HG02885 (cell line): ENCODE measurements at regions not wholly inside any gene's neighbourhood (a gene's known extent, or its start where the extent isn't known, plus 50 kb on each side); places are given as distances from the start of the nearest gene placed in this dataset.
"Not testable (repeated sequence)": the region's sequence is repeated elsewhere in the genome, so short reads cannot be mapped to it uniquely, and the experiment has no call there.

Experiments used
- ATAC-seq: cut with Tn5 transposase; IDR thresholded peaks from one replicate; pipeline ENCODE4 v1.9.1; 2021; ENCODE audit warnings: mild to moderate bottlenecking; ENCODE audit not compliant: unreplicated experiment, poor library complexity

DNA sequence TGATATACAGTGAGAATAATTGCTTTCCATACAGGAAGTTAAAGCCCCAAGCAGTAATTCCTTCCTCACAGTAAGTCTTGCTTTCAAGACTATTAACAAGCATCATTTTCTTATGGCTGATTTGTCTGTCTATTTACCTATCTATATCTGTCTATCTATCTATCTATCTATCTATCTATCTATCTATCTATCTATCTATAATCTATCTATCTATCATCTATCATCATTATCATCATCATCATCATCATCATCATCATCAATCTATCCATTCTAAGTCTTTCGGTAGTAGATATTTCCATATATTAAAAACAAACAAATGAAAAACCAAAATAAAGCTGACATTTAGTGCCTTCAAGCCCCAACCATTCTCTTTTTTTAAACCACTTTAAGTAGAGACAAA, 224.4 kb upstream of the RXFP2 start:
- no peak for ATAC-seq

DNA sequence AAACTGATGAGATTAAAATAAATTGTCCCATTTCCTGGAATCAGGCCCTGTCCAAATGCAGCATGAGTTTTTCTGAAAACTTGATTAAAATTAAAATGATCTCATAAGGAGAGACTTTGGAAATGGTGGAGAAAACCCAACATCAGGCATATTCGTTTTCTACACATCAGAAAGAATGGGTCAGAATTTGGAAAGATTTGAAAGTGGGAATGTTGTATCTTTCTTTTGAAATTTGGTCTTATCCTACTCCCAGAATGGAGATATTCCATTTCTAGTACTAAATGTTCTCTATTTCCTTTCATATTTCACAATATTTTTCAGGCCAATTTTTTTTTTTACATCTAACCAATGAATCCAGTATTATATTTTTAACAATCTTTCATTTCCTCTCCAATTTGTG, 223.9 kb upstream of the RXFP2 start:
- no peak for ATAC-seq

DNA sequence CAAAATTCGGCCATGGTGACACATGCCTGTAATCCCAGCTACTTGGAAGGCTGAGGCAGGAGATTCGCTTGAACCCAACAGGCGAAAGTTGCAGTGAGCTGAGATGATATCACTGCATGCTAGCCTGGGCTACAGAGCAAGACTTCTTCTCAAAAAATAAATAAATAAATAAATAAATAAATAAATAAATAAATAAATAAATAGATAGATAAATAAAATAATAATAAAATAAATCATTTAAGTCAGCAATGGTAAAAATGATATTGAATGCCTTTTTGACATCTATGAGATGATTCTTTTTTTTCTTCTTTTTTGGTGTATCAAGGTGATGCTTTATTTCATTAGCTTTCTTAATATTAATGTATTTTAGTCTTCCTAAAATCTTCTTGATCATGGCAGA, 221.7 kb upstream of the RXFP2 start:
- no peak for ATAC-seq

DNA sequence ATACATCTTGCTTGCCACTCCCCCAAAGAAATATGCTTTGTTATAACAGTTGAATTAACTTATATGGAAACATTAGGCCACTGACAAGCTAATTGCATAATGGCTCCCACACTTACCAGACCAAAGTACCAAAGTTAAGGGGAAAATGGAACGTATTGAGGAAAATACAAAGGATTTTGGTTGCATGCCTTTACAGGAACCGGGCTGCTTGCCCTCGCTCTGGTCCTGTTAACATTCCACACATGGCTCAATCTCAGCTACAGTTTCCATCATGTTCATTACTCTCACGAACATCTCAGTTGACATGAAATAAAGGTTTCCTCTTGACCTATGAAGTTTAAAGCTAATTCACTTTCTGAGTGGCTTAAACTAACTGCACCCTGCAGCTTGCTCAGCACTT, 220.7 kb upstream of the RXFP2 start:
- ATAC-seq, result no peak

DNA sequence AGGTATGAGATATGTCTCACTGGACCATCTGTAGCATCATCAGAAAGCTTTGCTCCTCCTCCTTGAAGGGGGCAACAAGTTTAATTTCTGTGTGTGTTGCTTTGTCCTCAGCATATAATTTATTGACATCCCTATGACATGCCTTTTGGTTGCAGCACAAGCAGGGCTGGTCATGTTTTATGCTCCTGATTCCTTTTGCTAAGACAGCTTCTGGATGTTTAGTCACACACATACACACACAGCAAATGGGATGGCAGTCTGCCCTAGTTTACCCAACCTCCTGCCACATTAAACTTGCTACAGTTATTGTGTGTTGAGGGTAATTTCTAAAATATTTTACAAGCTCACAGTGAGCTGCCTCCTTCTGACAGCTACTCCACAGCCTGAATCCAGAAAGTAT, 217.9 kb upstream of the RXFP2 start:
- ATAC-seq, result no peak

DNA sequence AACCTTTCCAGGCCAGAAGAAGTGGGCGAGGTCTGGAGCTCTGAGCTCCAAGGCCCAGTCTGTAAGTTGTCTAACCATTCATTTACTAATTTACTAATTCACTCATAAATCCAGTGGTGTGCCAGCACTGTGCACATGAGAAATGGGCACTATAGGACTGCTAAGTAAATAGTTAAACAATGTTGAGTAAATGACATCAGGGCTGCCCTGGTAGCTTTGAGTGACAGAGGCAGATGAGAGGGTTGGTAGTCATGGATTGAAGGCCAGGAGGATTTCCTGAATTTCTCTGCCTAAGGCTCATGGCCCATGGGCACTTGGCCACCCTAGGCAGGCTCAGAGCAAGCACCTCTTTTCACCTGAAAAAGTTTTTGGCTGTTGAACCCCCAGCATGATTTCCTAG, 216.9 kb upstream of the RXFP2 start:
- no peak for ATAC-seq

DNA sequence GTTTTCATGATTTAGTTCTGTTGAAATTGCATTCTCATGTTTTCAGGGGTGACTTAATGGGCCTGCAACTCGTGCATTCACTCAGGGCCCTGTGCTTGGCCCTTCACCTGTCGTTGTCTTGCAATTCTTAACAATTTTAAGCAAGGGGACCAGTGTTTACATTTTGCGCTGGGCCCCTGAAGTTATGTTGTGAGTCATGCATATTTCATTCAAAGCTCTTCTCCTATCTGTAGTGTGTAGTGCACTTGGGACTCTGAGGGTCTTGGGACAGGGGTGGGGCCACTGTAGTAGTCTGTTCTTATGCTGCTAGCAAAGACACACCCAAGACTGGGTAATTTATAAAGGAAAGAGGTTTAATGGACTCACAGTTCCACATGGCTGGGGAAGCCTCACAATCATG, 211.2 kb upstream of the RXFP2 start:
- ATAC-seq, result no peak

DNA sequence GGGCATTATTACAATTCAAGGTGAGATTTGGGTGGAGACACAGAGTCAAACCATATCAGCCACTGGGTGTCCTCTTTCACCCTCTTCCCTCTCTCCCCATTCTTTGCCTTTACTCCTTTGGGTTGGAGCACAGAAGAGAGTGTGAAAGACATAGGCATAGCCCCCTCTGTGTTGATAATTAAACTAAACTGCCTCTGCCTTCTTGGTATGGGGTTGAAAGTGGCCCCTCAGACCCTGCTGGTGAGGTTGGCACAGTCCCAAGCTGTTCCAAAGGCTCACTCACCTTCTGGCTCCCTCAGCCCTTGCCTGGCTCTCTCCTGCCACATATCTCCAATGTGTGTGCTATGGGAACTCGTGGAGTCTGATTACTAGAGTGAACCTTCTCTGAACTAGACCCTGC, 210.6 kb upstream of the RXFP2 start:
- ATAC-seq, result no peak

DNA sequence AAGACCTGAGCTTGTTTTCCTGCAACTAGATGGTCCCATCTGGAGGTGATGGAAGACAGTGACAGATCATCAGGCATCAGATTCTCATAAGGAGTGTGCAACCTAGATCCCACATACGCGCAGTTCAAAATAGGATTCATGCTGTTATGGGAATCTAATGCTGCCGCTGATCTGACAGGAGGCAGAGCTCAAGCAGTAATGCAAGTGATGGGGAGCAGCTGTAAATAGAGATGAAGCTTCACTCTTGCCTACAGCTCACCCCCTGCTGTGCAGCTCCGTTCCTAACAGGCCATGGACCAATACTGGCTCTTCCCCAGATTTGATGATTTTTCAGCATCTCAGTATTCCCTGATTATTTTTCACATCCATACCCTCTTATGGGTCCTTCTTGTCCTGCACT, 208.4 kb upstream of the RXFP2 start:
- no peak for ATAC-seq

DNA sequence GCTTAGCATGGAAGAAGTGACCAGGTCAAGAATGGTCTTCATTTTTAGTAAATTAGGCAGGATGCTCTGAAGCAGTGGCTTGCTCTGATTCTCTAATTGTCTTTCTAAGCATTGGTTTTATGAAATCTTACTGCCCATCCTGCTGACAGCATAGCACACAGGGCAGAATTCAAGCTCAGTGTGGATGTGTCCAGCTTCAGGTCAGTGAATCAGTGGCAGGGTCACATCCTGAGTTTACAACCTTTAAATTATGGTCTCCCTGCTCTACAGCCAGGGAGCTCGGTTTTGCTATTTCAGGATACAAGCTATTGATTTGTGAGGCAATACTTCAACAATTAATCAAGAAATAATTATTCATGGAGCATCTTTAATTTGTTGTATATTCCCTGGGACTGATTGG, 202.3 kb upstream of the RXFP2 start:
- no peak for ATAC-seq

DNA sequence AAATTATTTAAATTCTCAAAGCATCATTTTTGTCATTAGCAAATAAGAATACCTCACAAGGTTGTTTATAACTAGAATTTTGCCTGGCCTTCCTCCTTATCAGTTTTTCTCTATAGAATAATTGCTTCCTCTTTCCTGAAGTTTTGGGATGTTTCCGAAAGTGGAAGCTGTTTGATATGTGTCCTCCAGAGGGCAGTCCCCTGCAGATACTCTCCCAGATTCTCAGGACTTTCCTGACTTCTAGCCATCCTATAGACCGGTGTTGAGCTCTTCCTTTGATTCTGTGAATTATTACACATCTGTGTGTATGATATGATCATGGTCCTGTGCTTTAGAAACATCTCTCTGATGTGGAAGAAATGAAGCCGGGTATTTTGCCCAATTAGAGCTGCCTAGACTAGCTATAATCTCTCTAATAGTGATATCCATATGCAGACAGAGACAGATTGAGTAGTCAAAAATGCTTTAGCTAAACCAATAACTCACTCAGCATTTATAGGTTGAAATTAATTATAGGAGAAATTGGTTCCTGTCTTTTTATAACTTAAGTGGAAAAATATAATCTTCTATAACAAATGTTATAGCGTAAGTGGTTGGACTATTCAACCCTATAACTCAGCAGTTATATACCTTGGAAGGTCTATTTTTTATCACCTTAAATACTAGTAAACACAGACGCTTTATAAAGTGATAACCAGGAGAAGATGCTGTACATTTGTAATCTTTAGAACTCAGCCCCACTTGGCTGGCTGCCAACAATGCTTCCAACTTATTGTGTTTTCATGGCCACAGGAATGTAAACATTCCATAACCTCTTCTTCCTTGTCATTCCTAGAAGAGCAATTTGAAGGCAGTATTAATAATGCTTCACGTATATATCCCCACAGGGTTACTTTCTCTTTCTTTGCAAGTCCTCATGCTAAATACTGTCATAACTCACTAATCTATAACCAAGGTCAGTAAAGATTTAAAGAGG, 201.0 kb upstream of the RXFP2 start:
- ATAC-seq, result no peak

DNA sequence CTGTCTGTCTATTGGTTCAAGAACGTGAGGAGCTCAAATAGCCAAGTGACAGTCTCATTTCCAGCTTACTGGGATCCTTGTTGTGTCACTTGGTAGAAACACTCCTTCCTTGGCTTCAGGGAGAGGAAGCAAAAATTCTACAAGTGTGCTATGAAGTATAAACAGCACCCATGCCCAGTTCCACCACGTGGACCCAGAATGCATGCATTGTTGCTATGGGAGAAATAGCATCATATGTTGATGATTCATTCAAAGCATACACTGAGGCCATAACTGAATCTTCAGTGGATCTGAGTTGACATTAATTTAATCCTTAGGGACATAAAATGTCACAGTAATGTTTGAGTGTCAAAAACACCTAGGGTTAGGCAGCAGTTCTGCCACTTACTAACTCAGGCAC, 199.0 kb upstream of the RXFP2 start:
- no peak for ATAC-seq

DNA sequence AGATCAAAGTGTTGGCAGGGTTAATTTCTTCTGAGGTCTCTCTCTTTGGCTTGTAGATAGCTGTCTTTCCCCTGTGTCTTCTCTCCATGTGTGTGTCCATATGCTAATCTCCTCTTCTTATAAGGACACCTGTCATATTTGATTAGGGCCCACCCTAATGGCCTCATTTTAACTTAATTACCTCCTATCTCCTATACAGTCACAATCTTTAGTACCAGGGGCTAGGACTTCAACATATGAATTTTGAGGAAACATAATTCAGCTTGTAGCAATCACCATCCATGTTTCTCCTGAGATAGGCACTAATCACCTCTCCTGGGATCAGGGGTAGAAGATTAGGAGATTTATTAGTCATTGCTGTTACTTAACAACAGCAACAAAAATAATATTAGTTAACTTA, 196.1 kb upstream of the RXFP2 start:
- no peak for ATAC-seq

DNA sequence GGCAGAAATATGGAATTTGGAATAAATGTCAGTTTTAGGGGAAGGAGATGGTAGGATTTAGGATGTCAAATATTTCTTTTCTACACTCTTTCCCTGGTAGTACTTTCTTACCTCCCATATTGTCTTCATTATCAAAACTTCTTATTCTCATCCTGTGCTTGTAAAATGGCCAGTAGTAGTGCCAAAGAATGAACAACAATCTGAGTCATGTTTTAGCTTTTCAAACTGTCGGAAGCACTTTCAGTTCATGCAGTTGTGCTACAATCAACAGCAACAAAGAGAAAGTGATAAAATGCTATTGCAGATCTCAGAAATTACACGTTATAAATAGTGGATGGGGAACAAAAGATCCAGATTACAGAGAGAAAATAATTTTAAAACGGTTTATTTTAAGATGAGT, 193.7 kb upstream of the RXFP2 start:
- ATAC-seq, result no peak

DNA sequence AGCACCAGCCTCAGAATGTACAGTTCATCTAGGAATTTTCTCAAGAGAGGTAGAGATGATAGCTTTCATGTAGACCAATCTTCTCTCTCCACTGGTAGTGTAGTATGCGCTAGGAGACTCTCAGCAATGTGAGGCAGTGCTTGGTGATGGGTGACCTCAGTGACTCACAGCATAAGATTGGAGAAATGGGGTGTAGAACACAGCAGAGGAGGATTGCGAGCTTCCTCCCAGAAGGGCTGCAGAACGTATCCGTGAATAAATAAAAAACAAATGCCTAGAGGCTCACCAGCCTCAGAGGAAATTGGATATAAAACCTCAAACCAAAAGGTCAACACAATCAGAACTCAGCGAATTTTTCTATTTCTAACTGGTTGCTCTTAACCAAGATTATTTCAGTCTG, 182.9 kb upstream of the RXFP2 start:
- ATAC-seq, result no peak

DNA sequence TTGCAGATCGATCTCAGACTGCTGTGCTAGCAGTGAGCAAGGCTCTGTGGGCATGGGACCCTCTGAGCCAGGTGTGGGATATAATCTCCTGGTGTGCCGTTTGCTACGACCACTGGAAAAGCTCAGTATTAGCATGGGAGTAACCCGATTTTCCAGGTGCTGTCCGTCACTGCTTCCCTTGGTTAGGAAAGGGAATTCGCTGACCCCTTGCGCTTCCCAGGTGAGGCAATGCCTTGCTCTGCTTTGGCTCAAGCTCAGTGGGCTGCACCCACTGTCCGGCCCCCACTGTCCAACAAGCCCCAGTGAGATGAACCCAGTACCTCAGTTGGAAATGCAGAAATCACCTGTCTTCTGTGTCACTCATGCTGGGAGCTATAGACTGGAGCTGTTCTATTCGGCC, 155.1 kb upstream of the RXFP2 start:
- ATAC-seq, result not testable (repeated sequence)

DNA sequence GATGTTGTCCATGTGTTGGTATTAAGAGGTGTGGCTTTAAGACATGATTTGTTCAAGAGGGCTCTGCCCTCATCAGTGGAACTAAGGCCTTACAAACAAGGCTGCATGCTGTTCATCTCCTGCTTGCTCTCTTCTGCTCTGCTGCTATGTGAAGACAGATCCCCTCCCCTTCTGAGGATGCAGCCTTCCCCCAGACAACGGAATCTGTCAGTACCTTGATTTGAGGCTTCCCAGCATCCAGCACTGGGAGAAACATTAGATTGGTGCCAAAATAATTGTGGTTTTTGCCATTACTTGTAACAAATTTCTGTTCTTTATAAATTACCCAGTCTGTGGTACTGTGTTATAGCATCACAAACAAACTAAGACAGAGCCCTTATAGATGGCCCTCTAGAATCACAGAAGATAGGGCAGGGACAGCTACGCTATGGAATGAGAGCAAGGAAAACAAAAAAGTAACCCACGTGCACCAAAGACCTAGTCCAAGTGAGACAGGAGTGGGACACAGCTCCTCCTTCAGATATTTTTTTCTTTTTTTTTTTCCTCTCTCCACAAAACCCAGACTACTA, 151.5 kb upstream of the RXFP2 start:
- no peak for ATAC-seq

DNA sequence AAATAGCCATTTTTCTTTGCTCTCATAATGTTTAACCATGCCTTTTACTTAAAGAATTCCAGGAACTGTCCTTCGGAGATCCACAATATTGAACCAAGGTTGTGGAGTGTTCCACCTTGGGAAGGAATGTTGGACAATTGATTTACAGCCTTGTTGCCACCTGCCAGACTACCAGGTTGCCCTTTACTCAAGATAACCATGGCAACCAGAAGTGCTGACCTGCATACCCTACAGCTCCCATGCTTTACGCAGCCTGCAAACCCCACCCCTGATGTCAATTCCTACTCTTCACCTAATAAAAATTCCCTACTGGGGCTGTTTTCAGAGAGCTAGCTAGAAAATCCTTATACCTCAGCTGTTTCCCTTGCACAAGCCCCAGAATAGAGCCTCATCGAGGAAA, 151.0 kb upstream of the RXFP2 start:
- ATAC-seq, result no peak

DNA sequence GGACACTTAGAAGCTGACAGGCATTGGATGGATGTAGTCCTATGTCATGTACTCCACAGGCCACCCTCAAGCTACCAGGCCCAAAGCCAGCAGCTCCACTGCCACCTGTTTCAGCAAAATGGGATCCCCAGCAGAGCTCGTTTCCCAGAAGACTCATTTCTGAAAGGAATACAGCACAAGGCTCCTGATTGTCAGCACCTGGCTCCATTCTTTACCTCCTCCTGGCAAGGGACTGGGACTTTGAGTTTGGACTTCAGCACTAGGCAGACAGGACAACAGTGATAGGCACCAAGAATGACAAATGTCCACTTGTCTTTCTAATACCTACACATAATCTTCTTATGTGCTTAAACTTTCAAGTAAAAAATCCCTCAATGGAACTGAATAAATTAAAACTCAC, 150.4 kb upstream of the RXFP2 start:
- ATAC-seq, result no peak

DNA sequence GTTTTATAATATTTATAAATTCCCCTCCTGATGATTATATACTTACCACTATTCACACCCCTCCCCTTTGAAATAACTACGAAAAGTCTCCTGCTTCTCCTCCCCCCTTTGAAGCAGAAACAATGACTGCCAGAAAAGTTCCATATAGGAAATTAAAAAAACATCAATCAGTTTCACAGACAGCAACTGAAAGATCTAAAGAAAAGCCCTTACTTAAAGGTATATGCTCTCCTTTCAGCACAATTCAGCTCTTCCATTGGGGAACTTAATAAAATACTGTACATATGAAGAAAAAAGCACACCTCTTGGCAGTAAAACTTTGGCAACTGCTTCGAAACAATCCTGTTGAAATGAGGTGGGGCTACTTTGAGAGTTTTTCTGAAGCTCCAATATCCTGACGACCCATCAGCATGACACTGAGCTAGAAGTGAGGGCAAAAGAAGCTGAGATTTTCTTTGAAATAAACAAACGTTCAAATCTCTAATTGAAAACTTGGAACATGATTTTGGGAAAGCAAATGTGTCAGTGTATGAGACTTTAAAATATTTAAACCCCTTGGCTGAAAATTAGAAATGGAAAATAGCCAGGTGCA, 147.6 kb upstream of the RXFP2 start:
- ATAC-seq, result no peak

DNA sequence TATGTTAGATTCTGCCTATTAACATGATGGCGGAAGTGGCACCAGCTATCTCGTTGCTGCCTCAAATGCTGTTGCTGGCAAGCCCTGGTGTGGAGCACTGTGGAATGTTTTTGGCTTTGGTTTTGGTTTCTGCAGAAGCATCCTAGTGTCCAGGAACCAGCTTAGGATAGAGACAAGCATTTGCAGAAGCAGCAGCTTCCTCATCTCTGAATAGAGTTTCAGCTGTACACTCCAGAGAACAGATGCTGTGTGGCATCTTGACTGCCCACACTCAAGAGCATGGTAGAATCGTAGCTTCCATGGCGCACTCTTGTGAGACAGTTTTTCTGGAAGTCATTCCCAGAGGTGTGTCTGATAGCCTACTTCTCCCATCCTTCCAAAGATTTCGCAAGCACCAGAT, 145.3 kb upstream of the RXFP2 start:
- no peak for ATAC-seq

DNA sequence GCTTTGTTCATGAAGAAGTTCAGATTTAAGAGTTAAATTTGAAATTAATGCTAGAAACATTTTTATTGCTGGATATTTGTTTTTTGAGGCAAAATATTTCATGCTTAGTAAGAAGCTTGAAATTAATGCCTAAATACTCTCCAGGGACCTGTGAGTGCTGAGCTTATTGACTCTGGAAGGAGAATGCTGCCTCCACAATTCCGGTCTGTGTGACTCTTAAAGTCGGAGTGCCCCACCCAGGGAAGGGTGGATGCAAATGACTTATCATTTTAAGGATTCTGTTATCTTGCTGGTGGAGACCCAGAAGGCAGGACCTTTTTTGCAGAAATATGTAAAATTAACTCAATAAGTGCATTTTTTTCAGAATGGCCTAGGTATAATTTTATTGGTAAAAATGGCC, 143.8 kb upstream of the RXFP2 start:
- ATAC-seq, result no peak
